Stomach smooth muscle (tissue), 2 donors: ENCODE measurements at regions not wholly inside any gene's neighbourhood (a gene's known extent, or its start where the extent isn't known, plus 50 kb on each side); places are given as distances from the start of the nearest gene placed in this dataset.

Source experiments
- H3K27ac ChIP-seq: one replicate; pipeline ENCODE4 v1.7.0; 2013; ENCODE audit warnings: mild to moderate bottlenecking, low read length, inconsistent platforms
- H3K27me3 ChIP-seq, 2 donors: one replicate each; pipeline ENCODE4 v1.7.0; 2013; ENCODE audit warnings: low read length in 2 of 2; ENCODE audit not compliant: insufficient read depth in 2 of 2, control insufficient read depth in 1 of 2
- H3K36me3 ChIP-seq, 2 donors: one replicate each; pipeline ENCODE4 v1.7.0; 2013; ENCODE audit warnings: low read length in 2 of 2; ENCODE audit not compliant: control insufficient read depth in 2 of 2, insufficient read depth in 2 of 2
- H3K4me1 ChIP-seq: one replicate; pipeline ENCODE4 v1.7.0; 2013; ENCODE audit warnings: low read length; ENCODE audit not compliant: control insufficient read depth, insufficient read depth
- H3K4me3 ChIP-seq, 2 donors: one replicate each; pipeline ENCODE4 v1.7.0; 2013; ENCODE audit warnings: low read length in 2 of 2
- H3K9ac ChIP-seq, 2 donors: one replicate each; pipeline ENCODE4 v1.7.0; 2013; ENCODE audit warnings: low read length in 2 of 2, mild to moderate bottlenecking in 1 of 2
- H3K9me3 ChIP-seq, 2 donors: one replicate each; pipeline ENCODE4 v1.7.0; 2013; ENCODE audit warnings: low read length in 2 of 2; ENCODE audit not compliant: control insufficient read depth in 2 of 2
- donor health status: healthy.
- donor health status: Pancreatic carcinoma.

DNA sequence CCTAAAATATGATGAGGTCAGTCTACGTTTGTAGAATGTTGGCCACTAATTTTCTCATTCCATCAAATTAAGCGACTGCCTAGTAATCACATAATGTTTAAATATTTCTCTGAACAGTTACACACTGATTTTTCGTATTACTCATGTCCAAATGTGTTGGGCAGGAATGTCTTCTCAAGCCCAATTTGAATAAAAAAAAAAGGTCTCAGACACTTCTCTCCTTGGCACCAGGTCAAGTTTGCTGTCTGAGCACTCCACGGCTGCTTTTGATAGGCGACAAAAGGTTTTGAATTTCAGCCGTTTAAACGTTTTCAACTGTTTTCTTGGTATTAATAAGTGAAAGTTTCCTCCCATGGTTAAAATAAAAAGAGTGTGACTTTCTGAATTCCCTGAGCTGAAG is 542.1 kb downstream of the IRX1 start:
- H3K9ac ChIP-seq, result no peak overlapping the region
- no peak overlapping the region for H3K4me3 ChIP-seq
- H3K36me3 ChIP-seq, result no peaks in the 10 kb centered on the region
- no peak overlapping the region for H3K27ac ChIP-seq
- H3K27me3 ChIP-seq, result no peaks in the 10 kb centered on the region
- H3K9me3 ChIP-seq, result no peaks in the 10 kb centered on the region
- no peaks in the 10 kb centered on the region for H3K4me1 ChIP-seq

DNA sequence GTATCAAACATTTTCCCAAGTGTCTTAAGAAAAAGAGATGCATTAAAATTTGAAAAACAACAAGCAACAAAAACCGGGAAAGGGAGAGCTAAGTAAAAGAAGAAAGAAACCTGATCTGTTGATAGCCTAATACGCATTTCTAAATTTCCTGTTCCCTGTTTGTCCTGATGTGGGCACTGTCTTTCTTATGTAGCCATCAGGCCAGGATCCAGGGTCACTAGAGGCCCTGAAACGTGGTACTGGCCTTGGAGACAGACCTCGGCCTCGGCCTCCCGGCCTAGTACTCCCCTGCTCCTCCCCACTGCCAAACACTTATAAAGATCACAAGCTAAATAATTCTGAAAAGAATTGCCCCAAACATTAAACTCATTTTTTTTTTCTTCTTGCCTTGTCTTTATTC is 547.2 kb downstream of the IRX1 start:
- peaks cover 5 to 10% of the 10 kb centered on the region in 2 donors for H3K9me3 ChIP-seq
- H3K4me1 ChIP-seq, result no peaks in the 10 kb centered on the region
- H3K27me3 ChIP-seq, result no peaks in the 10 kb centered on the region

DNA sequence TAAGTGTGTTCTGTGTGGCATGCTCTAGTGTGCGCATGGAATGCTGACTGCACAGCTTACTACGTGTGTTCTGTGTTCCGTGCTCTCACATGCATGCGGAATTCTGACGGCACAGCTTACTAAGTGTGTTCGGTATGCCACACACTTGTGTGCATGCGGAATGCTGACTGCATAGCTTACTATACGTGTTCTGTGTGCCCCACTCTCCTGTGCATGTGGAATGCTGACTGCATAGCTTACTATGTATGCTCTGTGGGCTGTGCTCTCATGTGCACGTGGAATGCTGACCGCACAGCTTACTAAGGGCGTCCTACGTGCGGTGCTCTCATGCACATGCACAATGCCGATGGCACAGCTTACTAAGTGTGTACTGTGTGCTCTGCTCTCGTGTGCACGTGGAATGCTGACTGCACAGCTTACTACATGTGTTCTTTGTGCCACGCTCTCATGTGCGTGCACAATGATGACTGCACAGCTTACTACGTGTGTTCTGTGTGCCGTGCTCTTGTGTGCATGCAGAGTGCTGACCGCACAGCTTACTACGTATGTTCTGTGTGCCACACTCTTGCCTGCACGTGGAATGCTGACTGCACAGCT is 548.9 kb downstream of the IRX1 start:
- Histone ChIP-seq H3K9ac (no peak overlapping the region), H3K27me3 (no peaks in the 10 kb centered on the region), H3K9me3 (peaks cover 5 to 10% of the 10 kb centered on the region in 2 donors), H3K36me3 (no peaks in the 10 kb centered on the region), H3K4me1 (no peaks in the 10 kb centered on the region), H3K4me3 (no peak overlapping the region), H3K27ac (no peak overlapping the region)

More for the DNA sequence above, 547.2 kb downstream of the IRX1 start:
- H3K9ac ChIP-seq, result no peak overlapping the region
- no peak overlapping the region for H3K4me3 ChIP-seq
- no peaks in the 10 kb centered on the region for H3K36me3 ChIP-seq
- H3K27ac ChIP-seq, result no peak overlapping the region

DNA sequence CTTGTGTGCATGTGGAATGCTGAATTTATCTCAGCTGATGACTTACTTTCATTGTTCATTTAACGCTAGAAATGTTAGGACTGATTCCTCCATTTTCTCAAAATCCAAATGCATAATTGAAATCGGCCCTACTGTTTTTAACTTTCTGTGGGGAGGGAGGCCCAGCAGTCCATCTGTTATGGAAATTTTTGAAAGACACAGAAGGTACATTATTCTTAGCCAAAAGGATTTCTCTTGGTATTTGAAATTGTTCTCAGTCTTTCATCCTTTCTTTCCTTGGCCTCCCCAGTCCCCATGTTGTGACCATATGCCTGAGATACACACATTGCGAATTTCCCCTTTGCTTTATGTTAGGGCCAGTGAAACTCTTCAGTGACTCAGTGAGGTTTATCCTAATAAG is 549.9 kb downstream of the IRX1 start:
- no peaks in the 10 kb centered on the region for H3K36me3 ChIP-seq
- H3K9ac ChIP-seq, result no peak overlapping the region

DNA sequence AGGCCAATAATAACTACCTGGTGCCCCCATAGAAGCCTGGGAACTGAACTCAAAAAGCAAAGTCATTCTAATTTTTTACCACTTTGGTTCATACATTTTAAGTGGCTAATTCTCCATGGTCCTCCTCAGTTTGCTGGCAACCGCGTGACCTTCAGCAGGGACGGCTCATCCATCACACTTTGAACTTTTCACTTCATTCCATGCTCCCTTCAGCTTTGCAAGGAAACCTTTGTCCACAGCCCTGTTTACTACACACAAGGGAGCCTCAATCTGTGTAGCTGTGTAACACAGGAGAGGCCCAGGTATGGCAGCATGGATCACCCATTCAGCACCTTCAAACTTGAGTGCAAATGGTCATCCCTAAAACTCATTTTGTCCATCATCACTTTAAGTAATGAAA is 552.4 kb downstream of the IRX1 start:
- Histone ChIP-seq H3K4me1 (no peaks in the 10 kb centered on the region), H3K27ac (no peak overlapping the region), H3K9me3 (peaks cover 5 to 10% of the 10 kb centered on the region in 2 donors), H3K9ac (no peak overlapping the region), H3K4me3 (no peak overlapping the region), H3K27me3 (no peaks in the 10 kb centered on the region), H3K36me3 (no peaks in the 10 kb centered on the region)

More for the DNA sequence above, 549.9 kb downstream of the IRX1 start:
- no peak overlapping the region for H3K27ac ChIP-seq
- H3K9me3 ChIP-seq, result peaks cover 5 to 10% of the 10 kb centered on the region in 2 donors
- H3K4me3 ChIP-seq, result no peak overlapping the region
- no peaks in the 10 kb centered on the region for H3K27me3 ChIP-seq
- no peaks in the 10 kb centered on the region for H3K4me1 ChIP-seq

DNA sequence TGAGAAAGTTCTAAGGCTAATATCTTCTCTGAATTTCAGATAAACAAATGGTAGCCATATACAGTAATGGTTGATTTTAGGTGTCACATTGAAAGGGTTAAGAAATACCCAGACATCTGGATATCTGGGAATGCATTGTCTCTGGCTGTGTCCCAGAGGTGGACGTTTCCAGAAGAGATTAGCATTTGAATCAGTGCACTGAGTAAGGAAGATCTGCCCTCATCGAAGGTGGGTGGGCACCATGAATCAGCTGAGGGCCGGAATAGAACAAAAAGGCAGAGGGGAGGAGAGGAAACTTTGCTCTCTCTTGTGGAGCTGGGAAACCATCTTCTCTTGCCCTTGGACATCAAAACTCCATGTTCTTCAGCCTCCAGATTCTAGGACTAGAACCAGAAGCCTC is 554.4 kb downstream of the IRX1 start:
- Histone ChIP-seq H3K9me3 (peaks cover 3 to 4% of the 10 kb centered on the region in 2 donors), H3K27me3 (no peaks in the 10 kb centered on the region), H3K4me3 (no peak overlapping the region), H3K27ac (no peak overlapping the region), H3K9ac (no peak overlapping the region), H3K36me3 (no peaks in the 10 kb centered on the region), H3K4me1 (no peaks in the 10 kb centered on the region)

DNA sequence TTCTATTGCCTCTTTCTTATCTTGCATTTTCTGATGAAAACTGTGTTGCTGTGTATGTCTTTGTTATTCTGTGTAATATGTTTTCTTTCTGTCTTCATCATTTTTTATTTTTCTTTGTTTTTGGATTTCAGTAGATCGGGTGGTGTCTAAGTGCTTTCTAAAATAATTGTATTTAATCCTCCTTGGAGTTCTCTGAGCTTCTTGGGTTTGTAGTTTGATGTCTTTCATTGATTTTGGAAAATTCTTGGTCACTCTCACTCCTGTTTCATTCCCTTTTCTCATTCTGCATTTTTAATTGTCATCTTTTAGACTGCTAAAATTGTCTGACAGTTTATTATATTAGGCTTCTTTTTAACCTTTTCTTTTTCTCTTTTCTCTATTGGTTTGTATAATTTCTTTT is 560.5 kb downstream of the IRX1 start:
- Histone ChIP-seq H3K27me3 (no peaks in the 10 kb centered on the region), H3K4me3 (no peak overlapping the region), H3K27ac (no peak overlapping the region), H3K9ac (no peak overlapping the region), H3K36me3 (no peaks in the 10 kb centered on the region), H3K4me1 (no peaks in the 10 kb centered on the region), H3K9me3 (peaks cover 0 to 7% of the 10 kb centered on the region in 2 donors)

DNA sequence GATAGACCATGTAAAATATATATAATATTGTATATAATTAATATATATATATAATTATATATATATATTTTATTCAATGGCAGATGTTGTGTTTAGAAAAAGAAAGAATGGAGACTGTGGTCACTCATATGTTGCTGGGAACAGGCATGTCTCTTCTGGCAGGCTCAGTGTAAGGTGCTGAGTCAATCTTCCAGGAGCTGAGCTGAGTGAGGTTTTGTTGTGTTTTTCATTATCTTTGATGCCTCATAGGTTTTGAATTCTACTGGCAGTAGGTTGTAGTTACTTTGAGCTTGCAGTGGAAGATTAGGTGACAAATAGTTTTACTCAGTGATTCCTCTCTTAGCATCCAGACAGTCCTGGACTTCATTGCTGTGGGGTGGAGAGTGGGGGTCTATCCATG is 561.3 kb downstream of the IRX1 start:
- Histone ChIP-seq H3K9me3 (peaks cover 0 to 7% of the 10 kb centered on the region in 2 donors), H3K4me3 (no peak overlapping the region), H3K27me3 (no peaks in the 10 kb centered on the region), H3K27ac (no peak overlapping the region), H3K9ac (no peak overlapping the region), H3K36me3 (no peaks in the 10 kb centered on the region), H3K4me1 (no peaks in the 10 kb centered on the region)

DNA sequence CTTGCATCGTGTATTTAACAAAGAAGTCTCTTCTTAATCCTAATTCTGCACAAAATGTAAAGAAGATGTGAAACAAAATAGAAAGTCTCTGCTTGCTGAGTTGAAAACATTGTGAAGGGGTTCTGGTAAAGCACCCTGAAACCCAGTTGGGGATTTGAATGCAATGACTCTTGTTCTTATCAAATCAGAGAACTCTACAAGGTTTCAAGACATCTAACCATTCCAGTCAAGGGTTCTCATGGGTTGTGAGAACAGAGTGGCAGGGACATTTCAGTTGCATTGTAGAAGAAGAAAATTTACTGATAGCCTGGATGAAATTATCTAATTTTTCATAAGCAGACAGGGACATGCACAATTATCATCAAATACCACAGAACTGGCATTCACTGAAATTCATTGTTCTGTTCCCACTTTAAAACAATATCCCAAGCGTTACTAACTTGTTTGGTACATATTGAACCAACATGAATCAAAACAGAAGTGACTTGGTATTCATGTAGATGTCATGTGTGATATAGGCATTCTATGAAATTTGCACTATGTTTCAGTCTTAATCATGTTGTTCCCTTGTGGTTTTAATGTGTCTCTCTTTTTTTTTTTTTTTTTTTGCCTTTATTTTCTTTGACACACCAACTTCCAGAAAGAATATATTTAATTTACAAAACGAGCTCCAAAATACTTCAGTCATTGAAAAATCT is 563.3 kb downstream of the IRX1 start:
- no peaks in the 10 kb centered on the region for H3K36me3 ChIP-seq
- H3K27ac ChIP-seq, result no peak overlapping the region
- no peak overlapping the region for H3K4me3 ChIP-seq
- peaks cover 0 to 6% of the 10 kb centered on the region in 2 donors for H3K9me3 ChIP-seq
- H3K27me3 ChIP-seq, result no peaks in the 10 kb centered on the region
- no peaks in the 10 kb centered on the region for H3K4me1 ChIP-seq
- no peak overlapping the region for H3K9ac ChIP-seq

DNA sequence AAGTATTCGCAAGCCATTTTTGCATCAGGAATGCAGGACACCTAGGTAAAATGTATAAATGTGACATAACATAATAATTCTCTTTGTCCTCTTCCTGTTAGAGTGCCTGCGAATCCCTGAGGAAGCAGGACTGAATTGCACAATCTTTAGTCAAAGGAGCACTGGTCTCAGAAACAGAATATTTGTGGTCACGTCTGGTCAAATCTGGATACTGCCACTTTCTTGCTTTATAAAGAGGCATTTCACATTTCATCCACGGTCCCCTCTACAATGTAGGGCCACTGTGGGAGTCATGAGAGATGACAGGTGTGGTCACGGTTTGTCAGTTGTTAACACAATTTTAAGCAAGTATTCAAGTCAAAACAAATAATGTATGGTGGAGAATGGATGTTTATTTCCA is 564.0 kb downstream of the IRX1 start:
- peaks cover 0 to 4% of the 10 kb centered on the region in 2 donors for H3K9me3 ChIP-seq
- no peaks in the 10 kb centered on the region for H3K4me1 ChIP-seq
- H3K9ac ChIP-seq, result no peak overlapping the region
- H3K4me3 ChIP-seq, result no peak overlapping the region
- H3K27ac ChIP-seq, result no peak overlapping the region
- H3K27me3 ChIP-seq, result no peaks in the 10 kb centered on the region
- H3K36me3 ChIP-seq, result no peaks in the 10 kb centered on the region

DNA sequence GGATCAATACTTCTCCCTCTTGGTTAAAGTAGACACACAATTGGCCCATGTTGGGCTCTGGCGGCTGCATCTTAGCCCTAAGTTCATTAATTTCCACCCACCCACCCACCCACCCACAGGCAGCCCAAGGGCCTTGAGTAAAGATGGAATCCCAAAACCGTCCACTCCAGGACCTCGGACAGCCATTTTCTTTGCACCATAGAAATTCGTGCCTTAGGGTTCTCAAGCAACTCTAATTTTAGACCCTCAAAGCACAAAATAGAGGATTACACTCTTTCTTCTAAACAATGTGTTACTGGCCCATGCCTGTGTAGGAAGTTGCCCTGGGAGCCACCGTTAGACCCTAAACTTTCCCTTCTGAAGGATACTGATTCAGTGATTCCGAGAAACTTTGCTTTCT is 568.5 kb downstream of the IRX1 start:
- no peak overlapping the region for H3K4me3 ChIP-seq
- no peak overlapping the region for H3K27ac ChIP-seq
- no peak overlapping the region for H3K9ac ChIP-seq
- H3K36me3 ChIP-seq, result no peaks in the 10 kb centered on the region
- no peaks in the 10 kb centered on the region for H3K9me3 ChIP-seq
- H3K4me1 ChIP-seq, result no peaks in the 10 kb centered on the region
- no peaks in the 10 kb centered on the region for H3K27me3 ChIP-seq
